GM21423 (cell line): ENCODE measurements at regions not wholly inside any gene's neighbourhood (a gene's known extent, or its start where the extent isn't known, plus 50 kb on each side); places are given as distances from the start of the nearest gene placed in this dataset.
"Not testable (repeated sequence)": the region's sequence is repeated elsewhere in the genome, so short reads cannot be mapped to it uniquely, and the experiment has no call there.

Source experiments
- ATAC-seq: cut with Tn5 transposase; IDR thresholded peaks from one replicate; pipeline ENCODE4 v1.9.1; 2021; ENCODE audit warnings: mild to moderate bottlenecking, moderate library complexity; ENCODE audit not compliant: unreplicated experiment

DNA sequence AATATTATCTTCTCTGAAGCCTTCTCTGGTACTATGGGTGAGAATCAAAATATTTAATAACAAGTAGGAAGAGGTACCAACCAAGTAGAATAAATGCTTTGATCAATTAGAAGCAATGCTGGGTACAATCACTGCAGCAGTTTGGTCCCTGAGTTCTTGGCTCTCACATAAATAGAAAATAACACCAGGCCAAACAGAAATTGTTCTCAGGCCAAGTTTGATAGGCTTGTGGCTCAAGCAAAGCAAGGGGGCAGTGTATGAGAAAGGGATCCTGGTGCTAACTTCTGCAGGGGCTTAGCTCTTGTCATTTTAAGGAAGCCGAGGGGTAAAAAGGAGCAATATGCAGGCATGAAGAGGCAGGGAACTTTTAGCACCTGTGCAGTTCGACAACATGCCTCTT, 146.8 kb upstream of the TMEM229A start:
- no peak for ATAC-seq

DNA sequence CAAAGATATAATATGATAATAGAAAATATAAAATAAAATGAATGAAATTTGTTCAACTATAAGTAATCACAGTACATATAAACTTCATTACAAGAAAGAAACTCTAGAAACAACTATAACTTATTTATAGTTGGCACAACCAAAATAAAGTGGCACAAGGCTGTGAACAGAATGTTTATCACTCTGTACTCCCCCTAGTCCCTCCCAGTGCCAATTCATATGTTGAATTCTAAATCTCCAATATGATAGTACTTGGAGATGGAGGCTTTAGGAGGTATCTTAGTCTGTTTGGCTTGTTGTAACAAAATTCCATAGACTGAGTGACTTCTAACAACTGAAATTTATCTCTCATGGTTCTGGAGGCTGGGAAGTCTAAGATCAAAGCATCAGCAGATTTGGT, 145.0 kb upstream of the TMEM229A start:
- ATAC-seq: no peak

GRCh38 chr7:124171812-124172211, 138.9 kb upstream of the TMEM229A start:
- not testable (repeated sequence) for ATAC-seq

DNA sequence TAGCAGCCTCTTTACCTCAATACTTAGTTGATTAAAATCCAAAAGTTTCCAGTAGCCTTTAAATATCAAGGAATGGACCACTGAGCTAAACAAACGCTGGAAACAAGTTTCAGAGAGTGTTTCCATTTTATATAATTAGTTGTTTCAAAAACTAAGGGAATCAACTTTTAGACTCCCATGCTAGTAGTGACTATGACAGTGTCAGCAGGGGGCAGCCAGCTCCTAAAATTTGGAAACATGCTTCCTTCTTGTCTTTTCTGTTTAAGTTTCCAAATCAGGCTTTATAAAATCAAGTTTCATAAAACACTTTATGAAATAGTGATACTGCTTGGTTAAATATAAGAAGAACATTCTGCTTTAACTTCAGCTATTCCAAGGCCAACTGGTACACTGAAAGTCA, 138.2 kb upstream of the TMEM229A start:
- ATAC-seq: no peak

DNA sequence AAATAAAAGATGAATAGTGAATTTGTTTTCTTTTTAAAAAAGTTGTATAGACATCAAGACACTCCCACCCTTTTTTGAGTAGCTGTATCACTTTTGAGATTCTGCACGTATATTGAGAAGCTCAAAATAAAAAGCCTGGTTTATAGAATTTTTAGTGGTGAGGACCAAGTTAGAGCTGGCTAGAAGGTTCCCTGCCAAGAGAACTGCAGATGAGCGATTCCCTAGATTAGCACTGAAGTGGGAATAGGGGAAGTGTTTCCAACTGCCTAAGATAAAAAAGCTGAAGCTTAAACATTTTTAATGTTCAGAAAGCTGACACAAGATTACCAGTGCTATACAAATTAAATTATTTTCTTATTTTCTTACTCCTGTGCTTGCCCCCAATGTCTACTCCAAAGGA, 135.7 kb upstream of the TMEM229A start:
- ATAC-seq: no peak

- ATAC-seq: no peak
Observed at GRCh38 chr7:124162667-124163066, 129.8 kb upstream of the TMEM229A start.

GRCh38 chr7:124155432-124156022, 122.7 kb upstream of the TMEM229A start:
- ATAC-seq: no peak

DNA sequence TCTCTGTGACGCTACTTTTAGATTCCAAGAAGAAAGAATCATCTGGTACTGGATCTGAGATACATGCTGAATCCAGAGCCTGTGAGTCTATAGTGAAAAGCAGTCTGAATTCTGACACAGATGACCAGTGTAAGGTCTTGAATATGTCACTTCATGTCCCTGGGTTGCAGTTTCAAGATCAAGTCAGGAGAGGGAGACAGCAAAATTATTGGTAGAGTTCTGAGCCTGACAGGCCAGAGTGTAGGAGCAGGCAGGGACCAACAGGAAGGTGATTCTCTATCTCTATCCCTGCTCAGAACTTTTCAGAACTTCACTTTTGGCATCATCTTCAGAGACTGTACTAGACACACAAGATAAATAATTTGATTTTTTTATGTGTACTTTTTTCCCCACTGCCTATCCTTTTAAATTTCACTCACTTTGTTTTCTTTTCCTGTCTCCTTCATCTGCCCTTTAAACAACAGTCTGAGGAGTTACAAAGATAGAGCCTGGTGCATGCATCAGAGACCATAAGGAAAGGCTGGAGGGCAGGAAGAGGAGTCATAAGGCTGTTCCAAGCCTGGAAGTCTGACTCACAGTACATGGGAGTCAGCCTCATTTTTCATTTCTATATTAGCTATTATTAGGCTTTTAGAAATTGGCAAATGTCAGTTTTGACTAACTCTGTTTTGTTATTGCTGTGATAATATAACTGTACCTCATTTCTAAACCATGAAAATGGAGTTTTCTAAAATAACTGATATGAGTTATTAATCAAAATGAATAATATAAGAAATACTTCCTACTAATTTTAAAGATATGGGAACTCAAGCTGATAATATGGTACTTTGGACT, 120.2 kb upstream of the TMEM229A start:
- peak; percentile 64 for ATAC-seq

- ATAC-seq: no peak
Observed at GRCh38 chr7:124137664-124138063, 104.8 kb upstream of the TMEM229A start.

GRCh38 chr7:124124201-124124600, 91.3 kb upstream of the TMEM229A start:
- ATAC-seq: no peak

DNA sequence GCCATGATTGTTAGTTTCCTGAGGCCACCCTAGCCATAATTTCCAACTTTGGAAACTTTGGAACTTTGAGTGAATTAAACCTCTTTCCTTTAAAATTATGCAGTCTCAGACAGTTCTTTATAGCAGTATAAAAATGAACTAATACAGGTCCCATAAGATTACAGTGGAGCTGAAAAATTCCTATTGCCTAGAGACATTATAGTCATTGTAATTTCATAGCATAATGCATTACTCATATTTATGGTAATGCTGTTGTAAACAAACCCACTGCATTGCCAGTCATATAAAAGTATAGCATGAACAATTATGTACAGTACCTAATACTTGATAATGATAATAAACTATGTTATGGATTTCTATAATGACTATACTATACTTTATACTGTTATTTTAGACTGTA, 88.0 kb upstream of the TMEM229A start:
- ATAC-seq: no peak

DNA sequence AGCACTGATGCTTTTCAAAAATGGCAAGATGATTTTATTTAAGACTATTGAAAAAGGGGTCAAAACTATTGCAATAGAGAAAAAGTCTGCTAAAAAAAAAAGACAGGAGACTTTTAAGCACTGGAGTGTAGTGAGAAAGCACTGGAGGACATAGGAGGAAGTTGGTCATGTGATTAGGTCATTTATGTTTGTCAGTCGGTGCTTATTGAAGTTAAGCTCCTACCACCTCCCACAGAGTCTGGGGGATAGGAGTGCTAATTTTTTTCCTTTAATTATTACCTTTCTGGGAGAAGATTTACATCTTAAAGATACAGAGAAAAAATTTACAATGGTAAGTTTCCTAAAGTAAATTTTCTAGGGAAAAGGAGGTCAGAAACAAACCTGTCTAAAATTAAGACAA, 80.2 kb upstream of the TMEM229A start:
- ATAC-seq: no peak

DNA sequence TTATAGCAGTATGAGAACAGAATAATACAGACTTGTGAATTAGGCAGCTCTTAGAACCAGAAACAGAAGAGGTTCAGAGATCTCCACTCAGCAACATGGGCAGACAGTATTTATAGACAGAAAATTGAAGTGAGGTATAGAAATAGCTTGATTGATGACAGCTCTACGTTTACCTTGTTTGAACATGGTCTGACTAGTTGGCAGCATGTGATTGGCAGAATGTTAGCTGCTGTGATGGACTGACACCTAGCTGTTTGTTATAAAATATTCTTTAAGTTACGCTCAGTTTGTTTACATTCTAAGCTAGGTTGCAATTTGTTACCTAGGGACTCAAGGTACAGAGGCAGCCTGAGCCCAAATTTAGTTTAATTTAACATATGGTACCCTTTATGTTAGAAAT, 73.7 kb upstream of the TMEM229A start:
- ATAC-seq: no peak

- no peak for ATAC-seq
Observed at GRCh38 chr7:124101173-124101768, 68.4 kb upstream of the TMEM229A start.

DNA sequence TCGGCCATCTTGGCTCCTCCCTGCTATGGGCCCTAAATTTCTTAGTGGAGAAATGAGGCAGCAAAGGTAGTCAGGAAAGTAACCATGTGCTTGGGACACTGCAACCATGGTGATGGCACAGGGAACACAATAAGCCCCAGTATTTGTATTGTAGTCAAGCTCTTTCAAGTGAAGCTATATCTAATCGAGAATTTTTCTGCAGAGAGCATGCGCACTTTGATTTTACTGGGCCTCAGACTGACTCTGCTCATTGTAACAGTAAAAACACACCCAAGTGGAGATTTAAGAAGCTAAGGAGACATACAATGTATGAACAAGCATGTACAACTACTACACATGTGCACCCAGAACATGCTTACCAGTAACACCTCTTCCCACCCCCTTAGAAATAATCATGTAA, 67.3 kb upstream of the TMEM229A start:
- no peak for ATAC-seq

DNA sequence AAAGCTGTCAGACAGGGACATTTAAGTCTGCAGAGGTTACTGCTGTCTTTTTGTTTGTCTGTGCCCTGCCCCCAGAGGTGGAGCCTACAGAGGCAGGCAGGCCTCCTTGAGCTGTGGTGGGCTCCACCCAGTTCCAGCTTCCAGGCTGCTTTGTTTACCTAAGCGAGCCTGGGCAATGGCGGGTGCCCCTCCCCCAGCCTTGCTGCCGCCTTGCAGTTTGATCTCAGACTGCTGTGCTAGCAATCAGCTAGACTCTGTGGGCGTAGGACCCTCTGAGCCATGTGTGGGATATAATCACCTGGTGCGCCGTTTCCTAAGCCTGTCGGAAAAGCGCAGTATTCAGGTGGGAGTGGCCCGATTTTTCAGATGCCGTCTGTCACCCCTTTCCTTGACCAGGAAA, 66.7 kb upstream of the TMEM229A start:
- not testable (repeated sequence) for ATAC-seq

DNA sequence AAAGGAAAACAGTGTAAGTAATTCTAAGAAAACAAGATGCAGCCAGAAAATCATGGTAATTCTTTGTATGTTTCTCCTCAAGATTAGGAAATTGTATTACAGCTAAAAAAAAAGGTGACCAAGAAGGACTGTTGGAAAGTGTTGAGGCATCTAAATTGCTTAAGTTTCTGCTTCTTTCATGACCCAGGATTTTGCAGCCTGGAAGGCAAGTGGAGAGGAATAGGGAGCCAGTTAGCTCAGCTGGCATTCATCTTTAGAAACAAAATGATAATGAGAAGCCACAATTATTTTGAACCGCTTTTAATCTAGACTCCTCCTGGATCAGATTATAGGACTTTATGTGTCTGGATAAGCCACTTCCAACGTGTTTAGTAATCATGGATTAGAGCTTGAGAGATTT, 56.8 kb upstream of the TMEM229A start:
- no peak for ATAC-seq

DNA sequence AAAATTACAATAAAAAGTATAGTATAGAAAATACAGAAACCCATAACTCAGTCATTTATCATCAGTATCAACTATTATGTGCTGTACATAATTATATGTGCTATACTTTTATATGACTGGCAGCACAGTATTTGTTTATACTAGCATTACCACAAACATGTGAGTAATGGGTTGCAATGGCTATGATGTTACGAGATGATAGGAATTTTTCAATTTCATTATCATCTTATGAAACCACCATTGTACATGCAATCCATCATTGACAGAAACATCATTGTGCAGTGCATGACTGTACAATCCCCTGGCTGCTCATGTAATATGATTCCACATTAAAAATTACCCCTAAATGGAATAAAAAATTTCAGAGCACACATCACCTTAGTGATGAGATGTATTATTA, 55.7 kb upstream of the TMEM229A start:
- no peak for ATAC-seq

GRCh38 chr7:124086843-124087242, 54.0 kb upstream of the TMEM229A start:
- no peak for ATAC-seq

GRCh38 chr7:124085179-124085578, 52.3 kb upstream of the TMEM229A start:
- ATAC-seq: no peak

DNA sequence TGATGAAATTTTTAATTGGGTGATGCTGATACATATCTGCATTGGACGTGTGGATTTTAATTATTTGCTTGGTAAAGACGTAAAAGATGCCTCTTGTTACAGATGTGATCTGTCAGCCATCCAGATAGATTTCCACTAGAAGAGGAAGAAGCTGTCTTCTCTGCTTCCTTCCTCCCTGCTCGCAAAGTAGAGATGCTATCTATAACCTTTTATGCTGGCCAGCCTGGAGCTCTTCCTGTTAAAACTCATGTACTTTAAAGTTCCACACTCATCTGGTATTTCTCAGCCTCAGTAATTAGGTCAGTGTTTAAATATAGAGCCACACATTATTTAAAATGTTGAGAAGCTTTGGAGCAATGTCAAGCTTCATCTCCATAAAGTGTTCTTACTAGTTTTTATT, 51.2 kb upstream of the TMEM229A start:
- ATAC-seq: no peak
